Lung (tissue), 11 donors: ENCODE measurements at regions not wholly inside any gene's neighbourhood (a gene's known extent, or its start where the extent isn't known, plus 50 kb on each side); places are given as distances from the start of the nearest gene placed in this dataset.
"Not testable (repeated sequence)": the region's sequence is repeated elsewhere in the genome, so short reads cannot be mapped to it uniquely, and the experiment has no call there.

ENCODE experiments used
- ATAC-seq: fragments of 200-7000 bp; cut with Tn5 transposase; one replicate; pipeline ENCODE4 v1.9.1; 2020; ENCODE audit warnings: moderate number of reproducible peaks; ENCODE audit not compliant: insufficient read depth, low FRiP score
- DNase-seq, 3 donors: peaks; one replicate each; pipeline ENCODE4 v3.0.0-alpha.2; 2013 to 2017
- H3K27ac ChIP-seq, 2 donors: one replicate each; pipeline ENCODE4 v1.5.1; 2013; ENCODE audit warnings: mild to moderate bottlenecking in 2 of 2, moderate library complexity in 2 of 2, control low read depth in 1 of 2, inconsistent platforms in 1 of 2, low read depth in 1 of 2, low read length in 1 of 2
- H3K27me3 ChIP-seq, 3 donors: one replicate each; pipeline ENCODE4 v1.5.1; 2013; ENCODE audit warnings: low read length in 2 of 3; ENCODE audit not compliant: control insufficient read depth in 3 of 3, insufficient read depth in 3 of 3
- H3K36me3 ChIP-seq, 4 donors: one replicate each; pipeline ENCODE4 v1.5.1; 2013; ENCODE audit warnings: low read length in 4 of 4, mild to moderate bottlenecking in 1 of 4, moderate library complexity in 1 of 4; ENCODE audit not compliant: control insufficient read depth in 4 of 4, insufficient read depth in 4 of 4
- H3K4me1 ChIP-seq, 5 donors: one replicate each; pipeline ENCODE4 v1.5.1; 2013; ENCODE audit warnings: low read length in 5 of 5, mild to moderate bottlenecking in 2 of 5, moderate library complexity in 1 of 5; ENCODE audit not compliant: control insufficient read depth in 5 of 5, insufficient read depth in 5 of 5
- H3K4me3 ChIP-seq: one replicate; pipeline ENCODE4 v1.5.1; 2013; ENCODE audit warnings: mild to moderate bottlenecking, control low read depth, moderate library complexity
- H3K9ac ChIP-seq, 2 donors: one replicate each; pipeline ENCODE4 v1.5.1; 2013; ENCODE audit warnings: low read length in 2 of 2, control low read depth in 1 of 2; ENCODE audit not compliant: insufficient read depth in 1 of 2
- H3K9me3 ChIP-seq, 4 donors: one replicate each; pipeline ENCODE4 v1.5.1; 2013; ENCODE audit warnings: low read length in 3 of 4, mild to moderate bottlenecking in 1 of 4, moderate library complexity in 1 of 4; ENCODE audit not compliant: control insufficient read depth in 4 of 4, insufficient read depth in 3 of 4
- WGBS, 2 donors: extraction: QIAGEN DNeasy Blood & Tissue Kit; methylation state at CpG; one replicate each; pipeline ENCODE4 v1.1.7; 2013; 5-methylcytosine and 5-hydroxymethylcytosine counted together
- TF ChIP-seq, protein P1 (sequence below): IDR thresholded peaks from 2 replicates; pipeline ENCODE4 v1.5.1; 2012; ENCODE audit warnings: mild to moderate bottlenecking; ENCODE audit errors: control extremely low read depth, extremely low read depth
- donor health status: control.
- donor health status: control.
- donor health status: Bipolar disorder and iron deficiency.
- donor health status: healthy.
- donor health status: DM: yes; HTN: yes; CAD: no.

DNA sequence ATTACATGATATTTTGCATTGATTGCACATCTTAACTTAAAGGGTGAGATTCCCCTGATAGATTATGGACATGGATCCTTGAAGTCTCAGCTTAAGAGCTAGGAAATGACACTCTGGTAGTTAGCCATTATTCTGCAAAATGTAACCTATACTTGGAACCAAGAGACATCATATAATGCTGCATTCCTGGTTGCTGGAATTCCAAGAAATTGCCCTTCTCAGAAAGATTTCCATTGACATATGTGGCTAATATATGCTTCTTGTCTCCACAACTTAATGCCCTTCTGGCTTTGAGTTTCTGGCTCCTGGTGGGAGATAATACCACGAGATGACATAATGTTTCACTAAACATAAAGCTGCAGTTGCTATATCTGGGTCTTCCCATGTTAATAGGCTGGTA is 204.4 kb upstream of the TRPC4 start:
- no peak overlapping the region for H3K9ac ChIP-seq
- no peak for DNase-seq
- no peak for ATAC-seq
- no peak overlapping the region for H3K4me3 ChIP-seq
- H3K36me3 ChIP-seq: no peaks in the 10 kb centered on the region
- peaks cover 0 to 2% (median 0%) of the 10 kb centered on the region in 4 donors for H3K9me3 ChIP-seq
- no peaks in the 10 kb centered on the region for H3K4me1 ChIP-seq
- TF ChIP-seq, protein P1, sequence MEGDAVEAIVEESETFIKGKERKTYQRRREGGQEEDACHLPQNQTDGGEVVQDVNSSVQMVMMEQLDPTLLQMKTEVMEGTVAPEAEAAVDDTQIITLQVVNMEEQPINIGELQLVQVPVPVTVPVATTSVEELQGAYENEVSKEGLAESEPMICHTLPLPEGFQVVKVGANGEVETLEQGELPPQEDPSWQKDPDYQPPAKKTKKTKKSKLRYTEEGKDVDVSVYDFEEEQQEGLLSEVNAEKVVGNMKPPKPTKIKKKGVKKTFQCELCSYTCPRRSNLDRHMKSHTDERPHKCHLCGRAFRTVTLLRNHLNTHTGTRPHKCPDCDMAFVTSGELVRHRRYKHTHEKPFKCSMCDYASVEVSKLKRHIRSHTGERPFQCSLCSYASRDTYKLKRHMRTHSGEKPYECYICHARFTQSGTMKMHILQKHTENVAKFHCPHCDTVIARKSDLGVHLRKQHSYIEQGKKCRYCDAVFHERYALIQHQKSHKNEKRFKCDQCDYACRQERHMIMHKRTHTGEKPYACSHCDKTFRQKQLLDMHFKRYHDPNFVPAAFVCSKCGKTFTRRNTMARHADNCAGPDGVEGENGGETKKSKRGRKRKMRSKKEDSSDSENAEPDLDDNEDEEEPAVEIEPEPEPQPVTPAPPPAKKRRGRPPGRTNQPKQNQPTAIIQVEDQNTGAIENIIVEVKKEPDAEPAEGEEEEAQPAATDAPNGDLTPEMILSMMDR: no peak
- no peaks in the 10 kb centered on the region for H3K27me3 ChIP-seq
- 72 to 86% methylated on average over 1 of the region's 1 CpG for WGBS, 2 donors
- H3K27ac ChIP-seq: no peak overlapping the region

DNA sequence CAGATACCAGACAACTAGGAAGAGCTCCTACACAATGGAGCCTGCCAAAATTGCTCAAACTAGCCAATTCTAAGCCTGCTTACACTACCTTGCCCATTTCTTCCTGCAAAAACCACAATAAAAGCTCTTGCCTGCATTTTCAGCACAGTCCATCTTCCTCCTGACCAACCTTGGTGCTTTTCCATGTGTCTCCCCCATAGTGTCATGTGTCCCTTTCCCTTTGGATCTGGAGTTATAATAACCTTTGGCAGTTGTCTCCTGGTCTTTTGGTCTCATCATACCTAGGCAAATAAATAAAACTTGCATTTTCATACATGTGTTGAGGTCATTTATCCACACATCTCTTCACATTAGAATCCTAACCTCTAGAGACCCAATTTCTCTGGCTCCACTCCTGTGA is 203.1 kb upstream of the TRPC4 start:
- no peak overlapping the region for H3K4me3 ChIP-seq
- TF ChIP-seq, protein P1: no peak
- no peaks in the 10 kb centered on the region for H3K4me1 ChIP-seq
- H3K9me3 ChIP-seq: peaks cover 0 to 2% (median 0%) of the 10 kb centered on the region in 4 donors
- no peak overlapping the region for H3K9ac ChIP-seq
- H3K27ac ChIP-seq: no peak overlapping the region
- DNase-seq (no peak), ATAC-seq (no peak)
- no peaks in the 10 kb centered on the region for H3K36me3 ChIP-seq
- H3K27me3 ChIP-seq: no peaks in the 10 kb centered on the region

GRCh38 chr13:38071340-38071739 is 201.8 kb upstream of the TRPC4 start:
- not testable (repeated sequence) for DNase-seq, H3K4me1 ChIP-seq, H3K27me3 ChIP-seq, H3K9ac ChIP-seq, H3K9me3 ChIP-seq, H3K27ac ChIP-seq, ATAC-seq, H3K4me3 ChIP-seq, H3K36me3 ChIP-seq
- 88 to 91% methylated on average over 5 of the region's 5 CpGs for WGBS, 2 donors

GRCh38 chr13:38053896-38054295 is 184.3 kb upstream of the TRPC4 start:
- no peaks in the 10 kb centered on the region for H3K4me1 ChIP-seq
- H3K4me3 ChIP-seq: no peak overlapping the region
- TF ChIP-seq, protein P1: no peak
- H3K9me3 ChIP-seq: no peaks in the 10 kb centered on the region
- DNase-seq: no peak
- H3K9ac ChIP-seq: no peak overlapping the region
- no peak for ATAC-seq
- no peaks in the 10 kb centered on the region for H3K36me3 ChIP-seq
- no peak overlapping the region for H3K27ac ChIP-seq
- H3K27me3 ChIP-seq: no peaks in the 10 kb centered on the region
- 75 to 79% methylated on average over 3 of the region's 3 CpGs for WGBS, 2 donors
